GM18502 (cell line): ENCODE measurements at regions not wholly inside any gene's neighbourhood (a gene's known extent, or its start where the extent isn't known, plus 50 kb on each side); places are given as distances from the start of the nearest gene placed in this dataset.

Experiments used
- ATAC-seq: cut with Tn5 transposase; IDR thresholded peaks from one replicate; pipeline ENCODE4 v1.9.1; 2021; ENCODE audit warnings: mild to moderate bottlenecking; ENCODE audit not compliant: unreplicated experiment, poor library complexity

GRCh38 chr18:79625924-79626561 lies 53.6 kb upstream of the CTDP1 start:
- no peak for ATAC-seq

GRCh38 chr18:79626905-79627749 lies 52.5 kb upstream of the CTDP1 start:
- ATAC-seq = no peak

GRCh38 chr18:79627750-79628294 lies 51.8 kb upstream of the CTDP1 start:
- no peak for ATAC-seq

GRCh38 chr18:79628416-79629248 lies 51.0 kb upstream of the CTDP1 start:
- ATAC-seq = no peak

- no peak for ATAC-seq
Measured at GRCh38 chr18:79629249-79629558, 50.4 kb upstream of the CTDP1 start.

- ATAC-seq = no peak
Measured at GRCh38 chr18:79629606-79630005, 50.0 kb upstream of the CTDP1 start.
